ENCODE measurements at regions not wholly inside any gene's neighbourhood (a gene's known extent, or its start where the extent isn't known, plus 50 kb on each side); places are given as distances from the start of the nearest gene placed in this dataset.
"Not testable (repeated sequence)": the region's sequence is repeated elsewhere in the genome, so short reads cannot be mapped to it uniquely, and the experiment has no call there.

DNA sequence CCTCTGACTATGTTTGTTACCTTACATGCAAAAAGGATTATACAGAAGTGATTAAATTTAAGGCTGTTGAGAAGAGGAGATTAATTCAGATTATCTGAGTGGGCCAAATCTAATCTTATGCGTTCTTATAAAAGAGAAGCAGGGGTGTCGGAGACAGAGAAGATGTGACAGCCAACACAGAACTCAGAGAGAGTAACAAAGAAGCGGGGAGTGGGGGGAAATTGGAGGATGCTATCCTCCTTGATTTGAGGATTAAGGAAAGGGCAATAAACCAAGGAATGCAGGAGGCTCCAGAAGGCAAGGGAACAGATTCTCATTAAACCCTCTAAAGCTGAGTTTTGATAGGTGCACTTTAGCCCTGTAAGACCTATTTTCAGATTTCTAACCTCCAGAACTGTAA is 291.3 kb upstream of the REG3G start:
- H3K9ac ChIP-seq (ENCODE audit: low read length) = no peak overlapping the region
- H3K36me3 ChIP-seq (ENCODE audit: control insufficient read depth, insufficient read depth, low read length, severe bottlenecking) = no peaks in the 10 kb centered on the region
- no peak overlapping the region for H3K4me3 ChIP-seq (ENCODE audit: low read length)
- H3K4me1 ChIP-seq (ENCODE audit: control insufficient read depth, insufficient read depth, low read length) = no peaks in the 10 kb centered on the region
- H3K9me3 ChIP-seq (ENCODE audit: control insufficient read depth, low read length) = peaks cover 3% of the 10 kb centered on the region
- no peaks in the 10 kb centered on the region for H3K27me3 ChIP-seq (replicated peaks; ENCODE audit: control insufficient read depth, insufficient read depth, low read length)
- DNase-seq (ENCODE audit: low read depth) = no peak

DNA sequence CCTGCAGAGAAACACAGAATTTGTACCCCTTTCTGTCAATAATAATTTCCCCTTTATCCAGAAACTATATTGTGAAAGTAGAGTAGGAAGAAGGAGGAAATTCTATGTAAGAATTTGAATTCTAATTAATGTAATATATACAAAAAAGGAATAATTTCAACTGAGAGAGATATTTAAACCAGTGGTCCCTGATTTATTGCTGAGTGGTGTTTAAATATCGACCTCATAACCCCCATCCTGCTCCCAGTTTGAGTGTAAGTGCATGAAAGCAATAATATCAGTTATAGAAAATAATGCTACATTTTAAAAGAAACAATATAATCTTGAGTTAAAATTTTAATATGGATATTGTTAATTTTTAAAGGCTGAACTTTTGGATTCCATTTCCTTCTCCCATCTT is 286.2 kb upstream of the REG3G start:
- Histone ChIP-seq H3K36me3 (ENCODE audit: control insufficient read depth, insufficient read depth, low read length, severe bottlenecking) (no peaks in the 10 kb centered on the region), H3K27me3 (replicated peaks; ENCODE audit: control insufficient read depth, insufficient read depth, low read length) (no peaks in the 10 kb centered on the region), H3K9me3 (ENCODE audit: control insufficient read depth, low read length) (peaks cover 3% of the 10 kb centered on the region), H3K4me3 (ENCODE audit: low read length) (no peak overlapping the region), H3K9ac (ENCODE audit: low read length) (no peak overlapping the region), H3K4me1 (ENCODE audit: control insufficient read depth, insufficient read depth, low read length) (no peaks in the 10 kb centered on the region)
- DNase-seq (ENCODE audit: low read depth) = no peak

DNA sequence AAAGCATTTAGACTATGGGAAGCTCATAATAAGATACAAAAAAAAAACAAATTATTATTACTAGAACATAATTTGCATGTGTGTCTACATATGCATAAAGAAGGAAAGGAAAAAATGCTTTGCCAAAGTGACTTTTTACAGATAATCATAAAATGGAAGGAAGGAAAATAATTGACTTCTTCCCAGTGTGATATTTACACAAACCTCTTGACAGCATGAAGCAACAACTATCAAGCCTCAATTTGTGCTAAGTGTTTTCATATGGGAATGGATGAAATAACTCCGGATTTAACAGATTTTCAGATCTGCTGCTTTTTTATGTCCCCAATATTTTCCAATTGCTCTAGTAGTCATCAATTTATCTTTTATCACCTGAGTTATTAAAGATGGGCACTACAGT is 275.9 kb upstream of the REG3G start:
- H3K9ac ChIP-seq (ENCODE audit: low read length) = no peak overlapping the region
- no peaks in the 10 kb centered on the region for H3K9me3 ChIP-seq (ENCODE audit: control insufficient read depth, low read length)
- no peaks in the 10 kb centered on the region for H3K36me3 ChIP-seq (ENCODE audit: control insufficient read depth, insufficient read depth, low read length, severe bottlenecking)
- no peaks in the 10 kb centered on the region for H3K27me3 ChIP-seq (replicated peaks; ENCODE audit: control insufficient read depth, insufficient read depth, low read length)
- no peak overlapping the region for H3K4me3 ChIP-seq (ENCODE audit: low read length)
- H3K4me1 ChIP-seq (ENCODE audit: control insufficient read depth, insufficient read depth, low read length) = no peaks in the 10 kb centered on the region
- DNase-seq (ENCODE audit: low read depth) = no peak

DNA sequence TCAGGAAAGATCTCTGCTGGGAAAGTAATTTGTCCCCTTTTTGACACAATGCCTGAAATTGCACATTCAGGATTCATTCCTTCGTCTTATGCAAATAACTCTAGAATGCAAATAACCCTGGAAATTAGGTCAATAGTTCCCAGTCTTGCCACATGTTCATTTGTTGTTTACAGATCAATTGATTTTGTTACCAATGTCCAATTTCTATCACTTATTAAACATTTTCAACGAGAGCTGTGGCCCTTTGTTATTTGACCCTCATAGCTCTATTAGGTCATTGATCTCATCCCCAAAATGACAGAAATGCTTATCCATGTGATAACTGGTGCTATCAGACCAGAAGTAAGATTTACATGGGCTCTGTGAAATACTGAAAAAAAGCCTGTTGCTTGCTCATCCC is 275.3 kb upstream of the REG3G start:
- Histone ChIP-seq H3K4me3 (ENCODE audit: low read length) (no peak overlapping the region), H3K36me3 (ENCODE audit: control insufficient read depth, insufficient read depth, low read length, severe bottlenecking) (no peaks in the 10 kb centered on the region), H3K9ac (ENCODE audit: low read length) (no peak overlapping the region), H3K9me3 (ENCODE audit: control insufficient read depth, low read length) (no peaks in the 10 kb centered on the region), H3K4me1 (ENCODE audit: control insufficient read depth, insufficient read depth, low read length) (no peaks in the 10 kb centered on the region), H3K27me3 (replicated peaks; ENCODE audit: control insufficient read depth, insufficient read depth, low read length) (no peaks in the 10 kb centered on the region)
- DNase-seq (ENCODE audit: low read depth) = no peak

DNA sequence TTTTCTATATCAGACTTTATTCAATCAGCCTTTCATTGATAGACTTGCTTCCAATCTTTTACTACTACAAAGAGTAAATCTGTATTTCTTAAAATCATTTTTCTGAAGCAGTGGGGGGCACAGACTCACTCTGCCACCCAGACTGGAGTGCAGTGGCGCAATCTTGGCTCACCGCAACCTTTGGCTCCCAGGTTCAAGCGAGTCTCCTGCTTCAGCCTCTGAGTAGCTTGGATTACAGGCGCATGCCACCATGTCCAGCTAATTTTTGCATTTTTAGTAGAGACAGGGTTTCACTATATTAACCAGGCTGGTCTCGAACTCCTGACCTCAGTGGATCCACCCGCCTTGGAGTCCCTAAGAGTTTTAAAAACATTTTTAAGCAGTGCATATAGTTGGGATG is 270.6 kb upstream of the REG3G start:
- Histone ChIP-seq H3K27me3 (replicated peaks; ENCODE audit: control insufficient read depth, insufficient read depth, low read length) (no peaks in the 10 kb centered on the region), H3K9me3 (ENCODE audit: control insufficient read depth, low read length) (no peaks in the 10 kb centered on the region), H3K4me3 (ENCODE audit: low read length) (no peak overlapping the region), H3K4me1 (ENCODE audit: control insufficient read depth, insufficient read depth, low read length) (no peaks in the 10 kb centered on the region), H3K9ac (ENCODE audit: low read length) (no peak overlapping the region), H3K36me3 (ENCODE audit: control insufficient read depth, insufficient read depth, low read length, severe bottlenecking) (no peaks in the 10 kb centered on the region)
- no peak for DNase-seq (ENCODE audit: low read depth)

DNA sequence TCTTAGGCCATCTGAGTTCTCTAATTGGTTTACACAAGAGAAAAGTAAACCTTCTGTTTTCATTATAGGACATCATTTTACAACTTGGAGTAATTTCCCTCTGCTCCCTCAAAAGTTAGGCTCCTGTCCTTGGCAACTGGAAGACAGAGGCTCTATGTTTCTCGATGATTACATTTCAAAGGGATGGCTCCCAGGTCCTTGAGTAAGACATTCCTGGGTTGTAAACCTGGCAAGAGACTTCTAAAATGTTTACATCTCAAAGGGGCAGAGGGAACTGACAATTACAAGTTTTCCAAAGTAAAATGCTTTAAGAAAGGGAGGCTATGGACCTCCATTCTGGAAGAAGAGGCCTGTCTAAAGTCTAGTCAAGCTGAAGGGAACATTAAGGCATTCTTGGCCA is 268.3 kb upstream of the REG3G start:
- no peaks in the 10 kb centered on the region for H3K27me3 ChIP-seq (replicated peaks; ENCODE audit: control insufficient read depth, insufficient read depth, low read length)
- H3K4me3 ChIP-seq (ENCODE audit: low read length) = no peak overlapping the region
- no peaks in the 10 kb centered on the region for H3K4me1 ChIP-seq (ENCODE audit: control insufficient read depth, insufficient read depth, low read length)
- no peaks in the 10 kb centered on the region for H3K36me3 ChIP-seq (ENCODE audit: control insufficient read depth, insufficient read depth, low read length, severe bottlenecking)
- no peak for DNase-seq (ENCODE audit: low read depth)
- no peak overlapping the region for H3K9ac ChIP-seq (ENCODE audit: low read length)
- peaks cover 10% of the 10 kb centered on the region for H3K9me3 ChIP-seq (ENCODE audit: control insufficient read depth, low read length)

DNA sequence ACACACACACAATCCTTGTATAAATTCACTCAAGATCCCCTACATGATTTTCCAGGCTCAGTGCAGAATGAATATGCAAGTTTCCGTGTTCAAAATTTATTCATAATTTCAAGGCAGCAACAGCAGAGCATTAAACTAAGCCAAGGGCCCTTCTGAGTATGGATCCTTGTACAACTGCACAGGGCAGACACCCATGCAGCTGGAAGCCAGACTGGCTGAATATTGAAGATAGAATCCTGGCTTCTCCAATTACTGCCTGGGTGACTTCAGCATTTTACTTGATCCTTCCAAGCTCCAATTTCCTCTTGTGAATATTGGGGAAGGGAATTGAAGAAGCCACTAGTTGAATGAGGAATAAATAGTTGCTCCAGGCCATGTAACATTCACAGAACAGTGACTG is 267.9 kb upstream of the REG3G start:
- H3K4me1 ChIP-seq (ENCODE audit: control insufficient read depth, insufficient read depth, low read length) = no peaks in the 10 kb centered on the region
- no peak for DNase-seq (ENCODE audit: low read depth)
- peaks cover 12% of the 10 kb centered on the region for H3K9me3 ChIP-seq (ENCODE audit: control insufficient read depth, low read length)
- H3K9ac ChIP-seq (ENCODE audit: low read length) = no peak overlapping the region
- H3K4me3 ChIP-seq (ENCODE audit: low read length) = no peak overlapping the region
- H3K36me3 ChIP-seq (ENCODE audit: control insufficient read depth, insufficient read depth, low read length, severe bottlenecking) = no peaks in the 10 kb centered on the region
- H3K27me3 ChIP-seq (replicated peaks; ENCODE audit: control insufficient read depth, insufficient read depth, low read length) = no peaks in the 10 kb centered on the region

DNA sequence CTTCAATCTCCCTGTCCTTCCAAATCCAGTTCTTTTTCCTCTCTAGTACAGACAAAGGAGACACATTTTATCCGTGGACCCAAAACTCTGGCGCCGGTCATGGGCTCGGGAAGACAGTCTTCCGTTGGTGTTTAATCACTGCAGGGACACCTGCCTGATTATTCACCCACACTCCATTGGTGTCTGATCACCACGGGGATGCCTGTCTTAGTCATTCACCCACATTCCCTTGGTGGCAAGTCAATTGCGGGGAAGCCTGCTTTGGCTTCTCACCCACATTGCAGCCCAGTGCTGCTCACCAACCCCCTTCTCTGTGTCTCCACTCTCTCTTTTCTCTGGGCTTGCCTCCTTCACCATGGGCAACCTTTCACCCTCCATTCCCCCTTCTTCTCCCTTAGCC is 266.7 kb upstream of the REG3G start:
- not testable (repeated sequence) for H3K4me1 ChIP-seq (ENCODE audit: control insufficient read depth, insufficient read depth, low read length); H3K4me3 ChIP-seq (ENCODE audit: low read length); H3K36me3 ChIP-seq (ENCODE audit: control insufficient read depth, insufficient read depth, low read length, severe bottlenecking); H3K27me3 ChIP-seq (replicated peaks; ENCODE audit: control insufficient read depth, insufficient read depth, low read length); DNase-seq (ENCODE audit: low read depth); H3K9ac ChIP-seq (ENCODE audit: low read length)
- peaks cover 12% of the 10 kb centered on the region for H3K9me3 ChIP-seq (ENCODE audit: control insufficient read depth, low read length)

DNA sequence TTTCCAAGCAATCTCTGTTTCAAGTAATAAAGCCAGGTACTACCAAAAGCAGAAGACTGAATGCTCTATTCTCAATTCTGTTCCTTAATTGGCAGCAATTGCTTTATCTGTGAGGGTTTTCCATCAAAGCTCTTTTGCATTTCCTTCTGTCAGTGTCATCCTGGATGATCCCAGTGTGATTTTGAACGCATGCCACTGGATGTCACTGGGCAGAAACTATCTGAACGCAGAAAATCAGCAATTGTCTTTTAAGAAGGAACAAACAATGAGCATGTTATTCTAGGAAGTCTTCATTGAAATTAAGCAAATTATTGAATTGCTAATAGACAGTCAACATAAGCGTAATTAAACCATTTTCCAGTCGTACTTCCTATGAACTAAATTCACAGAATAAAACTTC is 259.0 kb upstream of the REG3G start:
- H3K9ac ChIP-seq (ENCODE audit: low read length) = no peak overlapping the region
- H3K36me3 ChIP-seq (ENCODE audit: control insufficient read depth, insufficient read depth, low read length, severe bottlenecking) = no peaks in the 10 kb centered on the region
- no peak overlapping the region for H3K4me3 ChIP-seq (ENCODE audit: low read length)
- H3K27me3 ChIP-seq (replicated peaks; ENCODE audit: control insufficient read depth, insufficient read depth, low read length) = no peaks in the 10 kb centered on the region
- no peaks in the 10 kb centered on the region for H3K4me1 ChIP-seq (ENCODE audit: control insufficient read depth, insufficient read depth, low read length)
- DNase-seq (ENCODE audit: low read depth) = no peak
- H3K9me3 ChIP-seq (ENCODE audit: control insufficient read depth, low read length) = peaks cover 7% of the 10 kb centered on the region

DNA sequence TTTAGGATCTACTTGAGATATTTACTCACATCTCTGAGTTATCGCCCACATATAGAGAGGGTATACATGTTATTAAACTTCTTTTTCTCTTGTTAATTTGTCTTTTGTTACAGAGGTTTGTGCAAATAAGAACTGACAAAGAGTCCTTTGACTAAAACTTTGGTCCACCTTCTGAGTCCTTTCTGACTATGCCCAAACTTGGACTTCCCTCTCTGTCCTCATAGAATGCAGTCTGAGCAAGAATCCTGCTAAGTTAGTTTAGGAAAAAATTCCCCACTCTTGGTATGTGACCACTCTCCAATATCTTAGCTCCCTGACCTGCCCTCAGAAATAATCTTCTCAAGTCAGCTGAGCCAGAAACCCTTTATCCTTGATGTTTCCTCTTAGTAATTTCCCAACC is 257.5 kb upstream of the REG3G start:
- H3K9me3 ChIP-seq (ENCODE audit: control insufficient read depth, low read length) = no peaks in the 10 kb centered on the region
- no peak overlapping the region for H3K4me3 ChIP-seq (ENCODE audit: low read length)
- no peaks in the 10 kb centered on the region for H3K27me3 ChIP-seq (replicated peaks; ENCODE audit: control insufficient read depth, insufficient read depth, low read length)
- no peak overlapping the region for H3K9ac ChIP-seq (ENCODE audit: low read length)
- no peaks in the 10 kb centered on the region for H3K4me1 ChIP-seq (ENCODE audit: control insufficient read depth, insufficient read depth, low read length)
- DNase-seq (ENCODE audit: low read depth) = no peak
- no peaks in the 10 kb centered on the region for H3K36me3 ChIP-seq (ENCODE audit: control insufficient read depth, insufficient read depth, low read length, severe bottlenecking)

DNA sequence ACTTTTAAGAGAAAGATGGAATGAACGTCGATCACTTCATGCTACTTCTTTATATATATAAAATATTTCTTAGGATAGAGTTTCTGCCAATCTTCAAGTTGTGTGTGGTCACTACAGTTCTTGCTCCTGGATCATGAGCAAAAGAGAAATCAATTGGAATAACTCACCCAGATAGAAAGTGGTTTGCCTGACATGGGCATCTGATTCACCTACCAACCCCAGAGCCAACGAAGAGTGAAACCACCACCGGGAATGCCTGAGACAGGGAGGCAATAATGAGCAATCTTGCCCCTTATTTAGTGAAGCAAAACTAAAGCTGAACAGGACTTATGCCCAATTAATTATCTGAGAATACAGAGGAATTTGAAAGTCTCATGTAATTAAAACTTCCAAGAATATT is 250.2 kb upstream of the REG3G start:
- no peak for DNase-seq (ENCODE audit: low read depth)
- Histone ChIP-seq H3K4me1 (ENCODE audit: control insufficient read depth, insufficient read depth, low read length) (no peaks in the 10 kb centered on the region), H3K9me3 (ENCODE audit: control insufficient read depth, low read length) (no peaks in the 10 kb centered on the region), H3K9ac (ENCODE audit: low read length) (no peak overlapping the region), H3K4me3 (ENCODE audit: low read length) (no peak overlapping the region), H3K27me3 (replicated peaks; ENCODE audit: control insufficient read depth, insufficient read depth, low read length) (no peaks in the 10 kb centered on the region), H3K36me3 (ENCODE audit: control insufficient read depth, insufficient read depth, low read length, severe bottlenecking) (no peaks in the 10 kb centered on the region)

DNA sequence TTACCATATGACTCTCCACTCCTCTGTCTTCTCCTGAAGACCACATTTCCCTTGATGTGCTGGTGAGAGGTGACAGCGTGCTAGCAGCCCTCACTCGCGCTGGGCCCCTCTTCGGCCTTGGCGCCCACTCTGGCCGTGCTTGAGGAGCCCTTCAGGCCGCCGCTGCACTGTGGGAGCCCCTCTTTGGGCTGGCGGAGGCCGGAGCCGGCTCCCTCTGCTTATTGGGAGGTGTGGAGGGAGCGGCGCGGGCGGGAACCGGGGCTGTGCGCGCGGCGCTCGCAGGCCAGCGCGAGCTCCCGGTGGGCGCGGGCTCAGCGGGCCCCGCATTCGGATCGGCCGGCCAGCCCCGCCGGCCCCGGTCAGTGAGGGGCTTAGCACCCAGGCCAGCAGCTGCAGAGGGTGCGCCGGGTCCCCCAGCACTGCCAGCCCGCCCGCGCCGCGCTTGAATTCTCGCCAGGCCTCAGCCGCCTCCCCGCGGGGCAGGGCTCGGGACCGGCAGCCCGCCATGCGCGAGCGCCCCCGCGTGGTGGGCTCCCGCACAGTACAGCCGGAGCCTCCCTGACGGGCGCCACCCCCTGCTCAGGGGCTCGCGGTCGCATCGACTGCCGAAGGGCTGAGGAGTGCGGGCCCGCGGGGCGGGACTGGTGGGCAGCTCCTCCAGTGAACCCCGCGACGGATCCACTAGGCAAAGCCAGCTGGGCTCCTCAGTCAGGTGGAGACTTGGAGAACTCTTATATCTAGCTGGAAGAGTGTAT is 246.6 kb upstream of the REG3G start:
- Histone ChIP-seq H3K9ac (ENCODE audit: low read length) (no peak overlapping the region), H3K4me1 (ENCODE audit: control insufficient read depth, insufficient read depth, low read length) (no peaks in the 10 kb centered on the region), H3K4me3 (ENCODE audit: low read length) (no peak overlapping the region), H3K9me3 (ENCODE audit: control insufficient read depth, low read length) (no peaks in the 10 kb centered on the region), H3K27me3 (replicated peaks; ENCODE audit: control insufficient read depth, insufficient read depth, low read length) (no peaks in the 10 kb centered on the region), H3K36me3 (ENCODE audit: control insufficient read depth, insufficient read depth, low read length, severe bottlenecking) (no peaks in the 10 kb centered on the region)
- no peak for DNase-seq (ENCODE audit: low read depth)
